Neutrophil (primary cell): ENCODE measurements at regions not wholly inside any gene's neighbourhood (a gene's known extent, or its start where the extent isn't known, plus 50 kb on each side); places are given as distances from the start of the nearest gene placed in this dataset.

ENCODE experiments used
- H3K27ac ChIP-seq: fragments of 200-600 bp; sonication (generic); 2 replicates; pipeline ENCODE4 v1.5.1; 2016; ENCODE audit warnings: mild to moderate bottlenecking, moderate library complexity
- H3K27me3 ChIP-seq: fragments of 200-600 bp; sonication (generic); 2 replicates; pipeline ENCODE4 v1.6.0; 2016; ENCODE audit warnings: mild to moderate bottlenecking
- H3K36me3 ChIP-seq: fragments of 200-600 bp; sonication (generic); 2 replicates; pipeline ENCODE4 v1.5.1; 2017
- H3K4me1 ChIP-seq, 2 experiments: fragments of 200-600 bp in 1 of 2; sonication (generic) in 1 of 2; 1 replicate in 1 of 2; 2 replicates in 1 of 2; pipeline versions ENCODE4 v1.5.1 to v1.6.1; 2013 to 2016; ENCODE audit warnings: low read depth in 1 of 2, low read length in 1 of 2, mild to moderate bottlenecking in 1 of 2, moderate library complexity in 1 of 2; ENCODE audit not compliant: control insufficient read depth in 1 of 2, insufficient read depth in 1 of 2
- H3K4me3 ChIP-seq, 2 experiments: fragments of 200-600 bp in 1 of 2; sonication (generic) in 1 of 2; 1 replicate in 1 of 2; 2 replicates in 1 of 2; pipeline ENCODE4 v1.5.1; 2013 to 2016; ENCODE audit warnings: low read depth in 1 of 2, low read length in 1 of 2, mild to moderate bottlenecking in 1 of 2, moderate library complexity in 1 of 2
- H3K9me3 ChIP-seq: fragments of 200-600 bp; sonication (generic); 2 replicates; pipeline ENCODE4 v1.5.1; 2016
- CTCF ChIP-seq: fragments of 200-600 bp; sonication (generic); IDR thresholded peaks from 2 replicates; pipeline ENCODE4 v1.5.1; 2016; ENCODE audit warnings: antibody characterized with exemption

DNA sequence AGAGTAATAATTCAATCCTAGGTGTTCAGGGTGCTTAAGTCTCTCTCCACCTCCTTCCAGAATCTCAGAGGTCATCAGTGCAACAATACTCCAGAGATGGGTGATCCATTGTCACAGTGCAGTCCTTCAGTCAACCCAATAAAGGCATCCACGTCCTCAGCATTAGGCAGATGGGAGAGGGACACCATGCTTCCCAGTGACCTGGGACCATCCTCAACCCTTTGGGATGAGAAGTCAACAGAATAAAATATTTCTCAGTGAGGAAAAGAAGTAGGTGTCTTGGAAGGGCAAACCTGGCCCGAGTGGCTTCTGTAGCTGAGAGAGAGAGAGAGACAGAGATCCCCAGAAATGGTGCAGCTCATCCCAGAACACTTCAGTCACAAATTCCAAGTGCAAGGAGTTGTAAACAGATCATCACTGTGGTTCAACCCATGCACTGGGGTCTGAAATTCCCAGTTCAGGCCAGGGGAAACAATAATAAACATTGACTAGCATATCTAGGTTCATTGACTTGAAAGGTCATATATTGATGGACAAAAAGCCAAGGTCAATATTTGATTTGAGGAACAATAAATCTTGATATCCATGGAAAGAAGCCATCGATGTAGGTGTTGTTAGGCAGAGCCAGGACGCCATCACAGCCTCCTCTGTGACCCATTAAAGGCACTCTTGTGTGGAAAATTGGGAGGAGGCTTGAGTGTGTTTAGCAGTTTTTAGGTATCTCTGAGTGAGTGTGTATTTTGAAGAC, 256.0 kb upstream of the ZMIZ1 start:
- no peak overlapping the region for H3K27ac ChIP-seq
- no peak overlapping the region for H3K4me3 ChIP-seq
- H3K27me3 ChIP-seq = no peaks in the 10 kb centered on the region
- H3K36me3 ChIP-seq = no peaks in the 10 kb centered on the region
- TF ChIP-seq CTCF = no peak
- no peaks in the 10 kb centered on the region for H3K9me3 ChIP-seq
- H3K4me1 ChIP-seq = peaks cover 7% of the 10 kb centered on the region in 2 experiments

GRCh38 chr10:78813526-78813925, 255.2 kb upstream of the ZMIZ1 start:
- Histone ChIP-seq H3K4me3 (no peak overlapping the region), H3K4me1 (peaks cover 7 to 8% of the 10 kb centered on the region in 2 experiments), H3K9me3 (no peaks in the 10 kb centered on the region), H3K27ac (no peak overlapping the region), H3K27me3 (no peaks in the 10 kb centered on the region), H3K36me3 (no peaks in the 10 kb centered on the region)
- TF ChIP-seq CTCF = no peak

DNA sequence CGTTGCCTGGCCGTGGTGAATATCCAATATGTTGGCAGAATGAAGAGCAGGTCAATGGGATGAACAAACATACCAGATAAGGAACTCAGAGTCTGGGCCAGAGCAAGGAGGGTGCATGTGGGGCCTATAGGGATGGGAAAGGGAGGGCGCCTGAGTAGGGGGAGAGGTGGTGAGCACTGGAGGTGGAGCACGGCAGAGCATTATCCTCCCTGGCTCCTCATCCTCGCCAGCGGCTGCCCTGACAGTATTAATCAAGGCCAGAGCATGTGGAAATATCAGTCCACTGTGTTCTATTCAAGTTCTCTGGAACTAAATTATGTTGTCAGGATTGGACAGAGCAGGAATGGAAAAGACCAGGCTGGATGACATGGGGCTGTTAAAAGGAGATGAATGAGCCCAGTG, 254.8 kb upstream of the ZMIZ1 start:
- Histone ChIP-seq H3K4me3 (no peak overlapping the region), H3K4me1 (peaks cover 7 to 8% of the 10 kb centered on the region in 2 experiments), H3K27ac (no peak overlapping the region), H3K27me3 (no peaks in the 10 kb centered on the region), H3K36me3 (no peaks in the 10 kb centered on the region), H3K9me3 (no peaks in the 10 kb centered on the region)
- no peak for TF ChIP-seq CTCF

DNA sequence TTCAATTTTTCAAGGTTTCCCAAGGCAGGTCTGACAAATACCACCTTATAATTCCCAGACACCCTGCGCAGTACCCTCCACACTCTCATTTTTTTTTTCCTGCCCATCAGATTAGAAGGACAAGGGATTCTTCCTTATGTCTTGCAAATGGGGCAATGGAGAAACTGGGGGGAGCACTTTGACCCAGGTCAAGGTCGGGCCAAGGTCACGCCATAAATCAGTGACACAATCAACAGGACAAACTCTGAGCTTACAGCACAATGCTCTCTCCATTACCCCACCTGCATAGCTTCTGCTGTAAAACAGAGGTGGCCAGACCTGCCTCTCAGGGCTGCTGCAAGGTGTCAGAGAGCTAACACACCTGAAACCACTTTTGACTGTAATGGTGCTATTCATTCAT, 254.4 kb upstream of the ZMIZ1 start:
- H3K9me3 ChIP-seq = no peaks in the 10 kb centered on the region
- no peaks in the 10 kb centered on the region for H3K27me3 ChIP-seq
- H3K4me1 ChIP-seq = peaks cover 7 to 8% of the 10 kb centered on the region in 2 experiments
- H3K4me3 ChIP-seq = no peak overlapping the region
- H3K36me3 ChIP-seq = no peaks in the 10 kb centered on the region
- no peak for TF ChIP-seq CTCF
- H3K27ac ChIP-seq = no peak overlapping the region

- H3K9me3 ChIP-seq = no peaks in the 10 kb centered on the region
- no peak overlapping the region for H3K27ac ChIP-seq
- no peak overlapping the region for H3K4me3 ChIP-seq
- peaks cover 7 to 8% of the 10 kb centered on the region in 2 experiments for H3K4me1 ChIP-seq
- H3K36me3 ChIP-seq = no peaks in the 10 kb centered on the region
- no peaks in the 10 kb centered on the region for H3K27me3 ChIP-seq
- TF ChIP-seq CTCF = no peak
These were observed 252.9 kb upstream of the ZMIZ1 start for GRCh38 chr10:78815702-78816334.
